ENCODE measurements at regions not wholly inside any gene's neighbourhood (a gene's known extent, or its start where the extent isn't known, plus 50 kb on each side); places are given as distances from the start of the nearest gene placed in this dataset.

DNA sequence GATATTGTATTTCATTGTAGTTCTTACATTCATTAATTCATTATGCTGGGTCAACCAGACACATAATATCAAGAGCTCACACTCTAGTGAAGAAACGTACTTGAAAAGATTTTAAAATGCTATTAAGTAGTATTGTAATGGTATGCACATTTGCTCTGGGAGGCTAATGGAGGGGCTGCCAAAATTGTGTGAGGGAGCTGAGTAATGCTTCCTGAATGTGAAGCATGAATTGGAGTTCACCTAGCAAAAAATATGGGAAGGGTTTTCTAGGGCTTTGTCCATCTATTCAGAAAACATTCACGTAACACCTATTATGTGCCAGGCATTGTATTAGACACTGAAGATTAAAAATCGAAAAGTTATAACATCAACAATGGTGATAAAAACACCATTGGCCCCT is 403.8 kb upstream of the PDE3A start:
- no peak for DNase-seq

DNA sequence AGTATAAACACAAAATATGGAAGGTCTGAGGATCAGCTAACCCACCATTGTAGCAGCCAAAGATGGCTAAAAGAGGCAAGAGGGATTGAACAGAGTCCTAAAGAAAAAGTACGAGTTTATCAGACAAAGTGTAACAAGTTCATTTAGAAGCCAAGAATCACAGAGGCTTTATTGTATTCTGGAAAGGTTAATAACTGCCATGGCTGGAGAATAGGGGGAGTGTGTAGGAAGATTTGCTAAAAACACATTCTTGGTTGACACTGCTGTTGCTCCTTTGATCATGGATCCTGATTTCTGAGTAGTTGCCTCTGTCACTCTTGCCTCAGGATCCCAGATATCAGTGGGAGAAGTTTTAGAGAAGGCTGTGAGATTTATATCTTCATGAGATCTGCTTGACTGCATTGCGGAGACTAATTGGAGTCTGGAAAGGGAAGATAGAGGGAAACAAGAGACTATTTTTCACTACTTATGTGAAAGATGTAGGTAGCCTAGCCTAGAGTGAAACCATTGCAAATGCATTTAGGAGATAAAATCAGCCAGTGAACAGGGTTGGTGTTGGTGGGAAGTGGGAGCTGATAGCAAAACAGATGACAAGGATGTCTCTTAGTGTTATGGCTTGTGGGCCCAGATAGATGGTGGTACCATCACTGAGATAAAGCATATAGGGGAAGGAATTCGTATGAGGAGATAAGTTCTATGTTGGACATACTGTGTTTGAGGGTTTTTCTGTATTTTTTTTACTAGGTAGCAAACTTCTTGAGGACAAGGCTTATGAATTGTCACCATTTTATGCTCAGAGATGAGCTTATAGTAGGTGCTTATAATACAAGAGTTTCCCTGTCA is 402.9 kb upstream of the PDE3A start:
- DNase-seq = peak; percentile 11

DNA sequence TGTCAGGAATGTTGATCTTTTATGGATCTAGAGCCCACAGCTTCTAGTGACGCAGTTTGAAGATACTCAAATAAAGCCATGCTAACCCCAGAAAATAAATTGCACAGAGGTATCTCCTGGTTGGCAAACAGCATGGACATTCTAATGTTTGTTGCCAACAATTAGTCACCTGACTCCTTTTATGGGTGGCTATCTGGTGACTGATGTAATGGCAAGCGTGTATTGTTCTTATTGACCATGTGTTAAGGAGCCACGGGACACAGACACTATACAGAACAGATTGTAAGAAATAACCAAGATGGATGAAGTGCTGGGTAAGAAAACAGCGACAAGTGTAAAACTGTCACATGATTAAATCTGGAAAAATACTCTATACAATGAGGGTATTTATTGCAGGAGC is 401.3 kb upstream of the PDE3A start:
- no peak for DNase-seq

DNA sequence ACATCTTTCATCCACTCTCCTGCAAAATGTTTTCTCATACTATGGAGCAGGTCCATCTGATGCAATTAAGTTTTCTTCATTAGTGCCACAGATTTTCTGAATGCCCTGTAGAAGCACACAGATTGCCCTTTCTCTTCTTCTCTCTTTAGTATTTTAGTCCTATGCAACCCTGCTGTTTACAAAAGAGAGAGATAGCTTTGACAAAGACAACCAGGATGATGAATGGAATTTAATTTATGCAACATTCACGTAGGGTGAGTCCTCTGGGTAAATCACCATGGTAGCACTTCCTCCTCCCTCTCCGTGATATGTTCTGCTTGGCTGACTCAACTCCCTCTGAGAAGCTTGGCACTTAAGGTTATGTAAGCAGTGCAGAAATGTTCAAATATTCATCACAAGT is 400.9 kb upstream of the PDE3A start:
- DNase-seq = peak; percentile 77

DNA sequence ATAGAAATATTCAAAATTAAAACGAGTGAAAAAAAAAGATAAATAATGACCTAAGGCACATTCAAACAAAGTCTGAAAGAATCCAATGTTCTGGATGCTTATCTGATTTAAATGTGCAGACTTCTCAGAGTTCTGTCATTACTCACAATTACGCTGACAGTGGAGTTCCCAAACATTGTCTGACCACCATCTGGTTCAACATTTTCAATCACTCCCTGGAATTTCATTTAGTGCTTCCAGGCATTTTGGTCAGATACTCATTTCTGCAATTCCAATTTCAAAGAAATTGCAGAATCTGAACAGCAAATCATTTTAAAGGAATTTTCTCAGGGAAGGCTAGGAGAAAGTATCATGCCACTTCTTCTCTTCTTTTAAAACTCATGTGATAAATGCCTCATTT is 398.2 kb upstream of the PDE3A start:
- peak; percentile 37 for DNase-seq

DNA sequence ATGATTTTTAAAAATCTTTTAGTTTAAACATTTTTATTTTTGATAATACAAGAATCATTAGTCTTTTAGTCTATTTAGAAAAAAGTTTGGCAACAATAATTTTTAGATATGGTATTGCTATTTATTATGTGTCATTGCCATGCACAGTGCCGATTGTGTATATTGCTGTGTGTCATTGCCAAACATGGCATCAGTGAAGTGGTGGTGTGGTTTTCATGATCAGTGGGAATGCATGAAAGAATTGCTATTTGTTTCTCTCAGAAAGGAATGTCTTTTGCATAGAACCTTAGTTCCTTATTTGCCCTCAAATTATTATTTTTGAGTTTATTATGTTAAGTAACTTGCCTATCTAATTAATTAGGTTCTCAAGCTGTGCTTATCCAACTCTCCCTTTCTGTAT is 397.5 kb upstream of the PDE3A start:
- no peak for DNase-seq

DNA sequence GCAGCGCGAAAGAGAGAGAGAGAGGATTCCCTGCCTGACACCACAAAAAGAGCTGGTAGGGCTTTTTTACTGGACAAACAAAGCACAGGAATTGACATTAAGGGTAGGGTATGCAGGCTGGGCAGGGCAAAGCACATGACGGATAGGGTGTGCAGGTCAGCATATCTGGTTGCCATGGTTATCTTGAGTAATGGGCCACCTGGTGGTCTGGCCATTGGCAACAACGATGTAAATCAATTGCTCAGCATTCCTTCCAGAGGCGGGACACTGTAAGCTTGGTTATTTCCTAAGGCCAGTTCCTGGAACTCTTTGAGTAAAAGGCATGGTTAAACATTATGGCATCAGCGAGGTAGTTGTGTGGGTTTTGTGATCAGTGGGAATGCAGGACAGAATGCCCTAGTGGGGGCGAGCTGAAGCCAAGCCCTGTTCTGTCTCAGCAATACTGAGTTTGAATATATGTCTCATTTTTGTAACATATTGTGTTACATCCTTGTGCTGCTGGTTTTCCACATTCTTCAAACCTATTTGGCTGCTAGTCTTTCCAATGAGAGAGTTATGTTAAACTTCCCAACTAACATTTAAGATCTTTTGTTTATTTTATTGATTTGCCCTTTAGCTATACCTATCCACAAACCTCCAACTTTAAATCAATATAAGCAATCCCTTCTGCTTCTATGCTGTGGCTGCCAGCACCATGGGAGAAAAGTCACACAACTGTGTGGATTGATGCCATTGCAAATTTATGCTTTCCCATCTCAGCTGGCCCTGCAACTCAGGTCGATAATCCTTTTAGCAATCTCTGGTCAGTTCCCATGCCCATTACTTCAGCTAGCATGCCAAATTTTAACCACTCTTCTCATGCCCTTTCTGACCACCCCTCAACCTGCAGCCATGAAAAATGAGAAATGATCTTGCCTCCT is 396.7 kb upstream of the PDE3A start:
- peak; percentile 33 for DNase-seq

DNA sequence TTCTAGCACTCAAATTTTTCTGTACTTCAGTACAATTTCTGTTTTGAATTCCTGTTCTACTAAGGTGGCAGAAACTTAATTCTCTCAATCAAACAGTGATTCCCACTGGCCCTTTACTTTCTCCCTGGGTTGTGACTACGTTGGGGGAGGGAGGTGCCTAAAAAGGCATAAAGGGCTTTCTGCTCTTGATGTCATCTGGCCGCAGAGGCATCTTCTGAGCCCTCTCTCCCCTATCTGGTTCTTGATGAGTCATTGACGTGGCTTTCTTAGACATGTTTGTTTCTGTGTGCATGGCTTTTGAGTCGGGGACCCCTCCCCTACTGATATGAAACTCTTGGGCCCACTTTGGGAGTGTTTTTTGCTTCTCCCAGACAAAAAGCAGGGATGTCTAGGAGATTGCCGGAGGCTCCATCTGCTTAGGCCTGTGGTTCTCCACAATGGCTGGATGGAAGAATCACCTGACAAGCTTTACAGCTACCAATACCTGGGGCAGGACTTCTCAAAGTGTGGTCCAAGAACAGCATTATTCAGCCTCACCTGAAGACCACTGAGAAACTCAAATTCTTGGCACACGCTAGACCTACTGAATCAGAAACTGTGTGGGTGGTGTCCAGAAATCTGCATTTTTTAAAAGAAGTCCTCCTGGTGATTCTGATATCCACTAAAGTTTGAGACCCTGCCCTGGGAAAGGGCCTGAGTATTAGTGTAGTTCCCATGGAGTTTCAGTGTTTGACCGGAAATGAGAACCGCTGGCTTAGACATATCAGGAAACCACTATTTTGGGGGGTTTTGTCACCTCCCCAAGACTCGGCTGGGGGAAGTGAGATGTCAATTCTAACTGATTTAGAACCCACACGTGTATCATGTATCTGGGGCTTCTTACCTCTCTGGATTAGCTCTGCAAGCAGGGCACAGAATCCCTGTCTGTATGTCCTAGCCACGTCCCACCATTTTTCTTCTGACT is 395.7 kb upstream of the PDE3A start:
- no peak for DNase-seq

DNA sequence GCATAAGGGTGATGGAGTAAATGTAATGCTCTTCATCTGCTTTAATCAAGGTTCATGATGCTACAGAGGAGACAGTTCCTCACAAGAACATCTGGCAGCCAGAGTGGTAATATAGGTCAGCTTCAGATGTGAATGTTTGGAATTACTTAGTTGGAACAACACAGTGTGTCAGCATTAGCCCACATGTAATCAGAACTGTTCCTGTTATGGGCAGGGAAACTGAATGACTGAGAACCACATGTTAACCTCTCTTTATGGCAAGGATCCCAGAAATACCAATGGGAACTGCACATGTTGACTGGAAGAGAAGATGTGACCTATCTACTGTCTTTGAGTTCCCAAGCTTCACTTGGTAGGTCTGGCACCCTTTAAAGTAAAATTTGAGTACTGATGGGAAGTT is 390.1 kb upstream of the PDE3A start:
- DNase-seq = peak; percentile 62

DNA sequence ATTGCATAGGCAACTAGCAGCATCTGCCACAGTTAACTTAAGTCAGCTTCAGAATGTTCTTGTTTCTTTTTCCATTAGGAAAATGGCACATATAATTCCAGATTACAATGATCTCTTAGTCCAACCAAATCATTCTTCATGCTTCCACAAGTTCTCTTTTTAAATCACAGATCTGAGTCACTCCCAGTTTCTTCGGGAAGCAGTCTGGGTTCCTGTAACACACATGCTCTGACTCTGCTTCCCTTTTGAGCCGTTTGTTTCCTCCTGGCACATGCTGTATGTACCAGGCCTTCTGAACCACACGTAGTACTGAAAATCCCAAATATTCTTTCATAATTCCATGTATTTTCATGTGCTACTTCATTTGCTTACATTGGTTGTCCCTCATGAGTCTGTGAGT is 388.8 kb upstream of the PDE3A start:
- no peak for DNase-seq

DNA sequence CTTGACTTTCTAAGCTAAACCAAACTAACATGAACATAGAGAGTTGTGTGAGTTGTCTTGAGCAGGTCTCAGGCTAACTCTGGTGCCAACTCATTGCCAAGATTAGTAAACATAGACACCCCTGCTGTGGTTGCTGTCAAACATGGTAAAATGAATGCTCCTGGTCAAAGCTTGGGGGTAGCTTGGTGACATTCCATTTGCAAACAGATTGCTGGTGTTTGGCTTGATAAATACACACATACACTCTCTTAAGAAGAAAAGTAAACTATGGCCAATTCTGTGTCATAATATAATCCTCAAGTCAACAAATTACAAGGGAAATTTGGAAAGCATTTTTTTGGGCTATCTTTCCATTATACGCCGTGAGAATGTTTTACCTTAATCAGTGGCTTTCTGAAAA is 386.4 kb upstream of the PDE3A start:
- DNase-seq = no peak

DNA sequence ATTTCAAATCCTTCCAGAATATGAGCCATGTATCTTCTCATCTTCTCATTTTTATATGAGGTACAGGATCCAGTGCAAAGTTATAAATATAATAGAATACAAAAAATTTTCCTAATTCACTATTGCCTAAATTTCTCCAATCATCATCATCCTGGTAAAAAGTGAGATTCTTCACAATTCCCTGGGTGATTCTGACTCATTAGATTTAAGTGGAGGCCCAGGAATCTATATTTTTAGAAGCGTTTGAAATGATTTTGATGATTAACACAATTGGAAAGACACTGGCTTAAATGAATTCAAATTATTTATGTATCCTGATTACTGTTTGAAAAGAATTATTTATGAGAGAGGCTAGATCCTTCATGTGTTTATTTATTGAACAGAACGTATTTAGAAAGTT is 380.3 kb upstream of the PDE3A start:
- DNase-seq = no peak

DNA sequence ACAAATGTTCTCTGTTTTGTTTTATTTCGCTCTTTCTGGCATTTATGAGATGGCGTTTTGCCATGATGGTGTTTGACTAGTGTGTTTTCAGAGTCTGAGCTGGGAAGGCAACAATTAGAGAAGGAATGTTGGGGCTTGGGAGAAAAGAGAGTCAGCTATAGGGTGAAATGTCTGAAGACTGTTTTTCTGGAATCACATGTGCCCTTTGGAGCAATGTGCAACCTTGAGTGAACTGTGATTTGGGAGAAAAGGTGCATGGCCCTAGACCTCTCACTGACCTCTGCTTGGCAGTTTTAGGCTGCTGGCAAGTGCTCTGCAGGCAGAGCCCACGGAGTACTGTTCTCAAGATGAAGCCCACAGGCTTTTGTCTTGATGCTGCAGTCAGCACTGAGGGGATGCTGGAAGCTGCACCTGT is 379.9 kb upstream of the PDE3A start:
- peak; percentile 61 for DNase-seq

DNA sequence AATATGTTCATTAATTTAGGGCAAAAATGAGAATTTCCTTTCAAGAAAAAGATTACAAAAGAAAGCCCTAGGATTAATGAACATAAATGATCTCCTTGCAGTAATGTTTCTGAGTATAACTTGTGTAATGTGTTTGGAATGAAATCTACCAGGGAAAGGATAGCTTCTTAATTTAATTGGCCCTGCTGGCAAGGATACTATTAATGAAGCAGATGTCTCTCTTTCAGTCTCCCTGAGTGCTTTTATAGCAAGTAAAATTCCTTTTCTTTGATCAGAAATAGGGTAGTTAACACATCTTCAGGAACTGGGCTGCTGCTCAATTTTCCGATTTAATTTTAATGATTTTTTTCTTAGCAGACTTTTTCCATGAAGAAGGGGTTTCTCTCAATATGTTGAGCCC is 379.4 kb upstream of the PDE3A start:
- DNase-seq = no peak

DNA sequence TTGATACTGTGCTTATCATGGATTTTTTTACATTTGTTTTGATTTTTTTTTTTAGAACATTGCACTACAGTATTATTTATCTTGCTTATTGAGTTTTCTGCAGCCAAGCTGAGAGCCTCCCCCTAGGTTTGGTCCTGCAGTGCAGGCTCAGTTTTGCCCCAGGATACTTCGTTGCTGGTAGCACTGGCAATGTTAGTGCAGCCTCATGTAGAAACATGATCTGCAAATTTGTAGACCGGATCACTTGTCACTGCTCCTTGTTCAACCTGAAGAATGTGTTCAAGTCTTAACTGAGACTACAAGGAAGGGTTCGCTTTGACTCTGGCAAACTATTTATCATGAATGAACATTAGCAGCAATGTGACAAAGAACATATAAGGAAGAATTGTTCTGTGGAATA is 377.2 kb upstream of the PDE3A start:
- DNase-seq = no peak

DNA sequence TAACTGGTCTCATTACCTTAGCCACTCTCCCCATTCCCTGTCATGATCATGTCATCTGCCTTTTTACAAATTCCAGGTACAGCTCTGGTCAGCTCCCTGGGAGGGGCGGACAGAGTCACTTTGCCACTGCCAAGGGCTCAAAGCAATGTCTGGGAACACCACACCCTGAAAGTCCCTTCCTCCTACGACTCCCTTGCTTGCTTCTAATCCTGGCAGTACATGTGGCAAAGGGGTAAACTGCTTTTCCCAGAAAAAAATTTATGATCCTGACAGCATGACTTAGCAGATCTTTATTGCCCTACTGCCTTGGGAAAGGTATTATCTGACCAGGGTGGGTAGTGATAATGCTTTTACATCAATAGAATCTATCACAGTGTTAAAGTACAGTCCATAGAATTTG is 376.0 kb upstream of the PDE3A start:
- no peak for DNase-seq

DNA sequence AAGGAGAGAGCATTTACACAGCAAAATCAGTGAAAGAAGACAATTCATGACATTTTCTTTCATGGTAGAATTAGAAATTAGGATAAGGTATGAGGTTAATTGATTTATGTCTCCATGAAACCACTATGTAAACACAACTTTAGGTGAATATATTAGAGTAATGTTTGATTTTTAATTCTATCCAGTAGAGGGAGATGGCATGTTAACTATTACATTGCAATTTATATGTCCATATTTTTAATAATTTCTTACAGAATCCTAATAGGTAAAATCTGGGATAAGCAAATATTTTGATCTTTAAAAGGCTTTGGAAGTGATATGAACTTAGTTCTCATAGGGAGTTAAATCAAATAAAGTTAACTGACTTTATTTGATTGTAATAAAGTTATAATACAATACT is 373.4 kb upstream of the PDE3A start:
- DNase-seq = no peak

DNA sequence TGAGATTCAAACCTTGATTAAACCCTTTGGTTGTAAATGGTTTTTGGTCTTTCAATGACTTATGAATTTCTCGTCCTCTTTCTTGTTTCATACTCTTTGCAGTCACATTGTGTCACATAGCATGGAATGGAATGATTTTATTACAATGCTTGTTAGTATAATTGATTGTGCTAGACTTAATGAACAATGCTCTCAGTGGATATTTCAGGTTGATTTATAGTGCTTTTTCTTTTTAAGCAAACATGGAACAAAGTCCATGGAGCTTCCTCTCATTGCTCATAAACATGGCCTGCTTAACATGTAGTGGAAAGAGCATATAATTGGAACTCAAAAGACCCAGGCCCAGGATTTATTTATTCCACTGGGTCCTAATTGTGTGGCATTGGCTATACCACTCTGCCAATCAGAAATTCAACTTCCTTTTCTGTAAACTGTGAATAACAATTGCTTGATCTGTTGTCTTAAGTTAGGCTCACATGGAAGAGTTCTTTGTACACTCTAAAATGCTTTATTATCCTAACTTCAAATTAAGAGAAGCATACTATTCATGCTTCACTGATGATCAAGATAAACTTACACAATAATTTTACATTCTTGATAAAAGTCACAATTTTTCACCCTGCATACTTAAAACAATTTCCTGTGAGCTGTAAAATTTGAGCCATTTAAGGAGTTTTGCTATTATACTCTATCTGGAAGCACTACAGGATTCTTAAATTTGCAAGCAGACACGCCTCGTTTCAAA is 370.5 kb upstream of the PDE3A start:
- DNase-seq = no peak

DNA sequence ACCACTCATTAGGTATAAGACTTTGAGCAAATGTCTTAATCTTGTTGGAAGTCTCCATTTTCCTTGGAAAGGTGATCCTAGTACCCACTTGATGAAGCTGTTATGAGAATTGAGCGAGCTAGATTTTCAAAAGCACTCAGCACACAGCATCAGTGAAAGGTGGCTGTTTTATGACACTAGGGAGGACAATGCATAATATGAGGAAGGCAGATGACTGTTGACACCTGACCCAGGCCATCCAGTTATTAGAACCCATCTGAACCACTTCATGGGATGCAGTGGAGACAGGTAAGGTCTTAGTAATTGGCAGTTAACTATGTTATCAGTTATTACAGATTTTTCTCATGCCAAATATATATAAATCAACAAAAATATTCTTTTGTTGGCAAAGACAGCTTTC is 369.9 kb upstream of the PDE3A start:
- no peak for DNase-seq

DNA sequence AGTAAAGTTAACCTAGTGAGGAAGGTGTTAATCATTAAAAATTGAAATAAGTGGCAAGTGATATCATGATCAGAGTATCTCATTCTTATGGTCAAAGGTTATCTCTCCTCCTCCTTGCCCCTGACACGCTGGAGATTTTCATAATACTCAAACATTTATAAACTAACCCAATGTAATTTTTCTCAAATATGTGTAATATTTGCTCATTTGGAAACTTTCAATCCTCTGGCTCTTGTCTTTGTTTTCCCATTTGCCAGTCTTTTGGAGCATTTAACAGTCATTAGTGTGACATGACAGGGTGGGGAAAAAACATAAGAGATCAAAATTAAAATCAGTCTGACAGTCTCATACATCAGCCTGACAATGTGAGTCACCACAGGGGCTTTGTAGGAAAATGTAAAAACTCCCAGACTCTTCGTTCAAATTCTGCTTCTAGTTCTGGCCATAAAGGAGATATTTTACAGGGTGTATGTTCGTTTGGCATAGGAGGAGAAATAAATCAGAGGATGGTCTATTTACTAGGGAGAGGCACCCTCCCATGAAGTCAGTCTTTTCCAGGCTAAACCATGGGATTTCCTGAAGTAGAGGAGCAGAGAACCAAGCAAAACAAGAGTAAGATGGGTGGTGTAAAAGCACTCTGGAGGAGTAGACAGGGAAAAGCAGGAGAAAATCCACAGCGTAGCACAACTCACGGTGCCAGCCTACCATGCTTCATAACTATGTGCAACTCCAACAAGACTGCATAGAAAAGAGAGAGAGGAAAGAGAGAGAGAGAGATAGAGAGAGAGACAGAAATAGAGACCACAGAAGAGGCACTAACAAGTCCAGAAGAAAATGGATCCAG is 369.2 kb upstream of the PDE3A start:
- peak; percentile 25 for DNase-seq

DNA sequence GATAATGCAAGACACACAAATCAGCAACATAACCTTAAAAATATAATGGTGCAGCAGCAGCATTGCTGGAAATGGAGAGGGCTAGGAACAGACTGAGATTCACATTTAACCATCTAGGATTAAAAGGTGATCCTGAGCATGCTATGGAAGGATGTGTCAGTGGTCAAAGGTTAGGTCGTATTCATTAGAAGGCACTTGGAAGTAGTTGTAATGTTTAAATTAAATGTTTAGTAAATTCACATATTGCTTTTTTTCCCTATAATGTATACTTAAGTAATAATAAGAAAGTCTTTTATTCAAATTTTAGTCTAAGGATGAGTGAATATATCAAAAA is 368.6 kb upstream of the PDE3A start:
- DNase-seq = no peak
